ENCODE measurements at regions not wholly inside any gene's neighbourhood (a gene's known extent, or its start where the extent isn't known, plus 50 kb on each side); places are given as distances from the start of the nearest gene placed in this dataset.

DNA sequence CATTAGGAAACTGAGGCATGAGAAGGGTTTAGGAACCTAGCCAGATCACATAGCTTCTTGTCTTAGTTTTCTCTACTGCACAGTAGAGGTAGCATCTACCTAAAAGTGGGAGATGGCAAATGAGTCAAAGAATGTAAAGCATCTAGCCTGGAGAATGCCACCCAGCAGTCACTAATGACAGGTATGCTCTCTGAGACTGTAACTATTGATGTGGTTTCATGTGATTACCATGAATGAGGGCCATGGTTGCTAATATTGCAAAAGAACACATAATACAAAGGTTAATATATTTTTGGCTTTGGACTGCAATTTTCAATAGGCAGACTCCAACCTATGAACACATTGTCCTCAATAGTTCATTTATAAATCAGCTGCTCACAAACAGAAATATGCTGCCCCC lies 389.9 kb downstream of the GRIN2B start:
- Histone ChIP-seq H3K4me3 (no peak overlapping the region), H3K9me3 (no peaks in the 10 kb centered on the region), H3K27me3 (no peaks in the 10 kb centered on the region), H3K27ac (no peak overlapping the region), H3K36me3 (no peaks in the 10 kb centered on the region), H3K4me1 (no peaks in the 10 kb centered on the region)
- TF ChIP-seq, protein P1, sequence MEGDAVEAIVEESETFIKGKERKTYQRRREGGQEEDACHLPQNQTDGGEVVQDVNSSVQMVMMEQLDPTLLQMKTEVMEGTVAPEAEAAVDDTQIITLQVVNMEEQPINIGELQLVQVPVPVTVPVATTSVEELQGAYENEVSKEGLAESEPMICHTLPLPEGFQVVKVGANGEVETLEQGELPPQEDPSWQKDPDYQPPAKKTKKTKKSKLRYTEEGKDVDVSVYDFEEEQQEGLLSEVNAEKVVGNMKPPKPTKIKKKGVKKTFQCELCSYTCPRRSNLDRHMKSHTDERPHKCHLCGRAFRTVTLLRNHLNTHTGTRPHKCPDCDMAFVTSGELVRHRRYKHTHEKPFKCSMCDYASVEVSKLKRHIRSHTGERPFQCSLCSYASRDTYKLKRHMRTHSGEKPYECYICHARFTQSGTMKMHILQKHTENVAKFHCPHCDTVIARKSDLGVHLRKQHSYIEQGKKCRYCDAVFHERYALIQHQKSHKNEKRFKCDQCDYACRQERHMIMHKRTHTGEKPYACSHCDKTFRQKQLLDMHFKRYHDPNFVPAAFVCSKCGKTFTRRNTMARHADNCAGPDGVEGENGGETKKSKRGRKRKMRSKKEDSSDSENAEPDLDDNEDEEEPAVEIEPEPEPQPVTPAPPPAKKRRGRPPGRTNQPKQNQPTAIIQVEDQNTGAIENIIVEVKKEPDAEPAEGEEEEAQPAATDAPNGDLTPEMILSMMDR (IDR thresholded peaks at IDR 0.05) = no peak
- no peak for TF ChIP-seq EP300 (IDR thresholded peaks at IDR 0.05)
- no peak for TF ChIP-seq POLR2A (IDR thresholded peaks at IDR 0.05)
- TF ChIP-seq POLR2AphosphoS5 (IDR thresholded peaks at IDR 0.05) = no peak
- ATAC-seq = no peak

DNA sequence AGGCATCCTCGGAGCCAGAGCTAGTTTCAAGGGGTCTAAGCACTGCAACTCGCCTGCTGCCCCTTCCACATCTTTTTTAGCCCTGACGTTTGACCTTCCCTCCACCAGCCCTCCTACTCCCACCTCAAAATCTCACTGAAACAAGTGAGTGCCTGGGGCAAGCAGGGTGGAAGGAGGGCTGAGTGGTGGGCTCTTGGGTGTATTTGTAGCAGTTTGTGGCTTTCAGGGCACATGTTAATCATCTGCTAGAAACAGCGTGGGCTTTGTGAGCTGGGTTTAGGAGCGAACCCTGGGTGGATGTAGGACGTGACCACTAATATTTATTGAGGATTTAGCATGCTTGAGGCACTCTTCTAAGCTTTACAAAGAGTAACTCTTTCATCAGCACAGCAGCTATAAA lies 390.3 kb downstream of the GRIN2B start:
- Histone ChIP-seq H3K4me1 (no peaks in the 10 kb centered on the region), H3K27ac (no peak overlapping the region), H3K36me3 (no peaks in the 10 kb centered on the region), H3K9me3 (no peaks in the 10 kb centered on the region), H3K4me3 (no peak overlapping the region), H3K27me3 (no peaks in the 10 kb centered on the region)
- TF ChIP-seq EP300 (IDR thresholded peaks at IDR 0.05) (no peak), POLR2A (IDR thresholded peaks at IDR 0.05) (no peak), POLR2AphosphoS5 (IDR thresholded peaks at IDR 0.05) (no peak)
- TF ChIP-seq, protein P1 (IDR thresholded peaks at IDR 0.05) = no peak
- ATAC-seq = no peak
- WGBS, 2 donors (ENCODE audit: low coverage in 1 of 2) = 64 to 94% methylated on average over 3 to 5 of the region's 6 CpGs

DNA sequence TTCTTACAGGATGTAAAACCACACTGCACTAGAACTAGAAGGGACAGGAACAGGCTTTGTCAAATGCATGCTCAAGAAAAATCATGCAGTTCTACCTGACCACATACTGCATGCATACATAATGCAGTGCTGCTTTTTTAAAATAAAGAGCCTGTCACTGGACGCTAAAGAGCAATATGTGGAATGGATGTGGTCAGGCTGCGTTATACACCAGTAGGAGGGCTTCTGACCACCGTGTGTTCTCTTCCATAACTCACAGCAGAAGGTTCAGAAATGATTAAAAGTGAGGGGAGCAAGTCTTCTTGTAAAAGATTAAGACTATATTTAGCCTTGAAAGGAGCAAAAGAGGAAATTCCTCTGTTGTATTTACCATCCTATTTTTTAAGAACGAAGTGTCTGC lies 392.0 kb downstream of the EMP1 start:
- WGBS, 2 donors (ENCODE audit: low coverage in 1 of 2) = 43 to 71% methylated on average over 4 of the region's 4 CpGs
- TF ChIP-seq EP300 (IDR thresholded peaks at IDR 0.05) (no peak), POLR2AphosphoS5 (IDR thresholded peaks at IDR 0.05) (no peak), POLR2A (IDR thresholded peaks at IDR 0.05) (no peak)
- TF ChIP-seq, protein P1 (IDR thresholded peaks at IDR 0.05) = no peak
- ATAC-seq = no peak

DNA sequence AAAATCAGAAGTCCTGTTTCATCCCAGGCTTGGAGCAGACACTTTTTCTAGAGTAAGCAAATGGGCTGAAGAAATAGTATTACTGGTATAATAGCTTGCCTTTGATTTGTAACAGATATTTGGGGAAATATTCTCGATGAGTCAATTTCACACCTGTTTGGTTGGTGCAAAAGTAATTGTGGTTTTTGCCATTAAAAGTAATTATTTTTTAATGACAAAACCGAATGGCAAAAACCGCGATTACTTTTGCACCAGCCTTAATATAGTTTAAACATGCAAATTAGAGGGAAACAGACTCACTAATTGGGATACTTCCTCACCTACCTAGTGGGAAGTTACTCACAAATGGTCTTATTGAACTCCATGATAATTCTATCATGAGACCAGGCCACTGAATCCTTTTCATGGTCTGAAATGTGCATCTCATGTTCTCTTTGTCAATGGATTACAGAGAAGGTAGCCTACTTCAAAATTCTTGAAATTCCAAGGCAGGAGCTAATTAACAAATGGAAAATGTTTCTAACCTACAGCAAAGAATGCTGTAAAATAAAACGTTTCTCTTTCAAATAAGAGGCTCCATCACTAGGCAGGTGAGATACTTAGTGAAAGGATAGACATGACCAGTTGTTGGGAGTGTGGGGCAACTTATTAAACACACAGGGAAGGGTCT lies 391.3 kb downstream of the EMP1 start:
- 57 to 62% methylated on average over 5 of the region's 5 CpGs for WGBS, 2 donors (ENCODE audit: low coverage in 1 of 2)
- no peak for ATAC-seq
- H3K4me1 ChIP-seq = no peaks in the 10 kb centered on the region
- H3K4me3 ChIP-seq = no peak overlapping the region
- H3K27ac ChIP-seq = no peak overlapping the region
- TF ChIP-seq EP300 (IDR thresholded peaks at IDR 0.05) = no peak
- TF ChIP-seq, protein P1 (IDR thresholded peaks at IDR 0.05) = no peak
- TF ChIP-seq POLR2AphosphoS5 (IDR thresholded peaks at IDR 0.05) = no peak
- TF ChIP-seq POLR2A (IDR thresholded peaks at IDR 0.05) = no peak
- no peaks in the 10 kb centered on the region for H3K27me3 ChIP-seq
- no peaks in the 10 kb centered on the region for H3K9me3 ChIP-seq
- H3K36me3 ChIP-seq = no peaks in the 10 kb centered on the region

More for the DNA sequence above, 392.0 kb downstream of the EMP1 start:
- no peaks in the 10 kb centered on the region for H3K4me1 ChIP-seq
- no peaks in the 10 kb centered on the region for H3K36me3 ChIP-seq
- H3K27ac ChIP-seq = no peak overlapping the region
- H3K27me3 ChIP-seq = no peaks in the 10 kb centered on the region
- H3K9me3 ChIP-seq = no peaks in the 10 kb centered on the region
- H3K4me3 ChIP-seq = no peak overlapping the region

DNA sequence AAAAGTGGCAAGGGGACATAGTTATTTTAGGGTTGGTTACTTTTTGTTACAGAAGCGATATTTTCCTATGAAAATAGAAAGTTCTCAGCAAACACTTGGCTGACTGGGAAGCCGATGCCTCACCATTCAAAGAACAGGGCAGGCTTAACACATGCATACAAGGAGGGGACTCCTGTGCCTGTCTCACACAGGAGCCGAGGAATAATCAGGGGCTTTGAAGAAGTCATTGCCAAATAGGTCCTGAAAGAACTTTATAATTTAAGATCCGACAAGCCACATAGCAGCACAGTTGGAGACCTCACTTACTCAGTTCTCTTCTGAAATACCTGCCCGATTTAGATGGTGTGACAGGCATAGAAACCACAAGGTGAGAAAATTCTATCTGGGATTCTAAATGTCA lies 389.8 kb downstream of the EMP1 start:
- Histone ChIP-seq H3K27ac (no peak overlapping the region), H3K27me3 (no peaks in the 10 kb centered on the region), H3K4me1 (no peaks in the 10 kb centered on the region), H3K36me3 (no peaks in the 10 kb centered on the region), H3K4me3 (no peak overlapping the region), H3K9me3 (no peaks in the 10 kb centered on the region)
- WGBS, 2 donors (ENCODE audit: low coverage in 1 of 2) = 64 to 72% methylated on average over 5 of the region's 5 CpGs
- no peak for TF ChIP-seq POLR2AphosphoS5 (IDR thresholded peaks at IDR 0.05)
- TF ChIP-seq, protein P1 (IDR thresholded peaks at IDR 0.05) = no peak
- TF ChIP-seq POLR2A (IDR thresholded peaks at IDR 0.05) = no peak
- TF ChIP-seq EP300 (IDR thresholded peaks at IDR 0.05) = no peak
- no peak for ATAC-seq
